K562 (cell line): ENCODE measurements at regions not wholly inside any gene's neighbourhood (a gene's known extent, or its start where the extent isn't known, plus 50 kb on each side); places are given as distances from the start of the nearest gene placed in this dataset.
"Not testable (repeated sequence)": the region's sequence is repeated elsewhere in the genome, so short reads cannot be mapped to it uniquely, and the experiment has no call there.

Experiments used
- ATAC-seq: fragments of 200-7000 bp; cut with Tn5 transposase; 3 replicates; pipeline ENCODE4 v1.9.1; 2020; ENCODE audit warnings: moderate library complexity
- BruUV-seq: library from RNA; stranded (reverse); fragments of 400-500 nt; replicated peaks from 2 replicates; lab custom pipeline; 2021; lab: Mats Ljungman, UMichigan
- CTCF ChIA-PET: fragments of 300-600 bp; formaldehyde crosslinking; extraction: SDS; loops from one replicate; lab custom pipeline; 2021; ENCODE audit warnings: low intra/inter-chr PET ratio; lab: Yijun Ruan, JAX
- POLR2A ChIA-PET: fragments of 300-600, 350-650 bp; sonication (Branson Sonifier 250); formaldehyde crosslinking; extraction: SDS; loops from one replicate; lab custom pipeline; 2021; ENCODE audit warnings: antibody characterized with exemption, inconsistent platforms; lab: Yijun Ruan, JAX
- DNase-seq, 4 experiments: peaks; one replicate each; pipeline versions ENCODE4 v3.0.0 to v3.0.0-alpha.2; 2011 to 2018; ENCODE audit warnings: low spot score in 3 of 4, mixed read lengths in 3 of 4; ENCODE audit errors: extremely low read depth in 1 of 4
- FAIRE-seq: peaks from 2 replicates; lab custom pipeline; 2011; peaks lifted over from hg19 to GRCh38; lab: Jason Lieb, UNC
- H2AFZ ChIP-seq: 2 replicates; pipeline ENCODE4 v1.6.0; 2011; ENCODE audit warnings: low read depth, low read length, control low read depth, inconsistent platforms
- H3K27ac ChIP-seq: fragments of 200-600 bp; 3 replicates; pipeline ENCODE4 v1.8.0; 2011; ENCODE audit warnings: low read depth, mild to moderate bottlenecking, control low read depth, inconsistent platforms, low read length, moderate library complexity, mixed read lengths; ENCODE audit errors: extremely low read depth
- H3K27me3 ChIP-seq, 2 experiments: fragments of 300-600 bp in 1 of 2; 2 replicates in 1 of 2; 3 replicates in 1 of 2; pipeline versions ENCODE4 v1.6.0 to v1.8.0; 2011; ENCODE audit warnings: inconsistent platforms in 2 of 2, low read length in 2 of 2, mild to moderate bottlenecking in 1 of 2, mixed read lengths in 1 of 2, moderate library complexity in 1 of 2; ENCODE audit not compliant: control insufficient read depth in 2 of 2, insufficient read depth in 2 of 2
- H3K36me3 ChIP-seq: fragments of 300-600 bp; 3 replicates; pipeline ENCODE4 v1.8.0; 2011; ENCODE audit warnings: mild to moderate bottlenecking, low read length, inconsistent platforms; ENCODE audit not compliant: control insufficient read depth, insufficient read depth
- H3K4me1 ChIP-seq, 2 experiments: fragments of 200-600 bp in 1 of 2; replicated peaks in 1 of 2; 2 replicates in 1 of 2; 3 replicates in 1 of 2; pipeline versions ENCODE4 v1.5.1 to v1.8.0; 2011; ENCODE audit warnings: inconsistent platforms in 2 of 2, low read length in 2 of 2, mild to moderate bottlenecking in 1 of 2, mixed read lengths in 1 of 2, moderate library complexity in 1 of 2; ENCODE audit not compliant: control insufficient read depth in 2 of 2, insufficient read depth in 2 of 2
- H3K4me2 ChIP-seq: 2 replicates; pipeline ENCODE4 v1.6.1; 2011; ENCODE audit warnings: low read length, control low read depth, inconsistent platforms, mixed read lengths; ENCODE audit not compliant: insufficient read depth
- H3K4me3 ChIP-seq: fragments of 200-600 bp; sonication (generic), shearing (Covaris generic); 2 replicates; pipeline ENCODE4 v1.5.1; 2016; ENCODE audit warnings: control low read depth, inconsistent platforms
- H3K79me2 ChIP-seq: fragments of 200-600 bp; 3 replicates; pipeline ENCODE4 v1.8.0; 2011; ENCODE audit warnings: low read length, inconsistent platforms; ENCODE audit not compliant: control insufficient read depth, insufficient read depth
- H3K9ac ChIP-seq, 2 experiments: 2 replicates each; pipeline versions ENCODE4 v1.6.0 to v1.6.1; 2011; ENCODE audit warnings: low read depth in 2 of 2, low read length in 2 of 2, control low read depth in 1 of 2, inconsistent platforms in 1 of 2, mild to moderate bottlenecking in 1 of 2, mixed read lengths in 1 of 2; ENCODE audit not compliant: insufficient read depth in 1 of 2
- H3K9me1 ChIP-seq: one replicate; pipeline ENCODE4 v1.6.0; 2011; ENCODE audit warnings: inconsistent platforms, mild to moderate bottlenecking, low read length, moderate library complexity; ENCODE audit not compliant: control insufficient read depth, insufficient read depth
- H3K9me3 ChIP-seq: replicated peaks from 2 replicates; pipeline ENCODE4 v1.5.1; 2011; ENCODE audit warnings: low read depth, low read length, inconsistent platforms; ENCODE audit not compliant: control insufficient read depth, insufficient read depth
- H4K20me1 ChIP-seq: replicated peaks from 2 replicates; pipeline ENCODE4 v1.6.1; 2011; ENCODE audit warnings: low read length, inconsistent platforms, mixed read lengths; ENCODE audit not compliant: control insufficient read depth, insufficient read depth
- CAMTA2 ChIP-seq: fragments of 250-450 bp; sonication (Bioruptor Pico); conservative IDR thresholded peaks from 2 replicates; pipeline ENCODE4 v1.5.1; 2022
- GABPB2 ChIP-seq: fragments of 250-450 bp; sonication (Bioruptor Pico); conservative IDR thresholded peaks from 2 replicates; pipeline ENCODE4 v1.5.1; 2021; ENCODE audit warnings: mild to moderate bottlenecking
- ILK ChIP-seq: fragments of 450-650 bp; IDR thresholded peaks from 2 replicates; pipeline ENCODE4 v1.6.1; 2016; ENCODE audit warnings: missing genetic modification characterization, low read depth, mild to moderate bottlenecking, missing compliant biosample characterization, moderate library complexity, borderline replicate concordance
- RB1 ChIP-seq: fragments of 450-650 bp; IDR thresholded peaks from 2 replicates; pipeline ENCODE4 v1.6.1; 2017; ENCODE audit warnings: low read depth, mild to moderate bottlenecking
- SETDB1 ChIP-seq: IDR thresholded peaks from one replicate; pipeline ENCODE4 v1.6.1; 2012; ENCODE audit warnings: low read length, control low read depth, inconsistent platforms
- SRSF9 ChIP-seq: fragments of 200-400 bp; formaldehyde crosslinking; IDR thresholded peaks from 2 replicates; pipeline ENCODE4 v1.6.1; 2017; ENCODE audit warnings: low read depth, low read length, borderline replicate concordance
- TOE1 ChIP-seq, 2 experiments: fragments of 450-650 bp in 1 of 2; sonication (generic) in 1 of 2; formaldehyde crosslinking in 1 of 2; IDR thresholded peaks; 2 replicates each; pipeline versions ENCODE4 v1.7.1 to v1.8.0; 2016 to 2022; ENCODE audit warnings: borderline replicate concordance in 2 of 2, mild to moderate bottlenecking in 2 of 2, antibody characterized with exemption in 1 of 2, inconsistent platforms in 1 of 2, low read depth in 1 of 2, missing genetic modification reagents in 1 of 2, moderate library complexity in 1 of 2
- ZNF668 ChIP-seq: fragments of 250-450 bp; sonication (Bioruptor Pico); IDR thresholded peaks from 2 replicates; pipeline ENCODE4 v1.8.0; 2022; ENCODE audit warnings: mild to moderate bottlenecking, inconsistent platforms
- WGBS: fragments of 100-300 bp; shearing (Covaris generic); methylation state at CpG from one replicate; pipeline ENCODE4 v1.1.6; 2016; ENCODE audit warnings: low coverage, mixed read lengths; ENCODE audit not compliant: insufficient coverage; ENCODE audit errors: missing lambda C conversion rate; 5-methylcytosine and 5-hydroxymethylcytosine counted together
- in situ Hi-C: fragments of 300-500 bp; cut with MboI; formaldehyde crosslinking; loops from 4 replicates; pipeline ENCODE4 v1.15.0; 2018; ENCODE audit warnings: inconsistent platforms, mixed read lengths
- intact Hi-C: fragments of 100-400 bp; cut with micrococcal nuclease; formaldehyde crosslinking; loops from 2 replicates; pipeline ENCODE4 v1.14.2; 2022
- TF ChIP-seq, protein P1 (sequence below): fragments of 450-650 bp; formaldehyde crosslinking; IDR thresholded peaks from 2 replicates; pipeline ENCODE4 v1.4.0; 2020; ENCODE audit warnings: mild to moderate bottlenecking, mixed read lengths
- TF ChIP-seq, protein P2 (sequence below): fragments of 150-350 bp; IDR thresholded peaks from 2 replicates; pipeline ENCODE4 v1.6.1; 2014; ENCODE audit warnings: low read depth, mild to moderate bottlenecking, low read length, borderline replicate concordance

DNA sequence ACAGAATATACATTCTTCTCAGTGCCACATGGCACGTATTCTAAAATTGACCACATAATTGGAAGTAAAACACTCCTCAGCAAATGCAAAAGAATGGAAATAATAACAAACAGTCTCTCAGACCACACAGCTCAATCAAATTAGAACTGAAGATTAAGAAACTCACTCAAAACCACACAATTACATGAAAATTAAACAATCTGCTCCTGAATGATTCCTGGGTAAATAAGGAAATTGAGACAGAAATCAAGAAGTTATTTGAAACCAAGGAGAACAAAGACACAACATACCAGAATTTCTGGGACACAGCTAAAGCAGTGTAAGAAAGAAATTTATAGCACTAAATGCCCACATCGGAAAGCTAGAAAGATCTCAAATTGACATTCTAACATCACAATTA lies 637.3 kb downstream of the ANKRD50 start:
- BruUV-seq, CTCF ChIA-PET: not testable (repeated sequence)

DNA sequence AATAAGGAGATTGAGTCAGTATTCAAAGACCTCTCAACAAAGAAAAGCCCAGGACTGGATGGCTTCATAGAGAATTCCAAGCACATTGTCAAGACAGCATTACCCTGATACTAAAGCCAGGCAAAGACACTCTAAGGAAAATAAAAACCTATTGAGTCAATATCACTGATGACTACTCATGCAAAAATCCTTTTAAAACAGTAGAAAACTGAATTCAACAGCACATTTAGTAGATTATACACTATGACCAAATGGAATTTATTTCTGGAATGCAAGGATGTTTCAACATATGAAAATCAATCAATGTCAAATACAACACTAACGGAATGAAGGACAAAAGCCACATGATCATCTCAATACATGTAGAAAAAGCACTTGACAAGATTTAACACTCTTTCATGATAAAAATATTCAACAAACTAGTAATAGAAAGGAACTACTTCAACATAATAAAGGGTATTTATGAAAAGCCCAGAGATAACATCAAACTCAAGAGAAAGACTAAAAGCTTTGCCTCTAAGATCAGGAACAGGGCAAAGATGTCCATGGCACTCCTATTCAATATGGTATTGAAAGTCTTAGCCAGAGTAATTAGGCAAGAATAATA lies 633.3 kb downstream of the ANKRD50 start:
- in situ Hi-C loops (no loop called here), intact Hi-C loops (no loop called here)
- Histone ChIP-seq H3K9me3 (no peaks in the 10 kb centered on the region), H3K9ac (no peak overlapping the region), H3K79me2 (no peaks in the 10 kb centered on the region), H3K36me3 (no peaks in the 10 kb centered on the region), H3K27ac (no peak overlapping the region), H4K20me1 (no peaks in the 10 kb centered on the region), H3K4me1 (no peaks in the 10 kb centered on the region), H2AFZ (no peak overlapping the region), H3K4me2 (no peak overlapping the region), H3K4me3 (no peak overlapping the region), H3K27me3 (no peaks in the 10 kb centered on the region), H3K9me1 (no peaks in the 10 kb centered on the region)
- DNase-seq, result no peak
- ChIA-PET POLR2A (no interaction called here), CTCF (no interaction called here)
- FAIRE-seq, result no peak
- BruUV-seq, result no TSS peak
- 0% methylated on average over 1 of the region's 1 CpG for WGBS
- no peak for ATAC-seq
- no peak for TF ChIP-seq ILK (tag)
- no peak for TF ChIP-seq ZNF668 (CRISPR knock-in tag)
- no peak for TF ChIP-seq TOE1 (IDR thresholded peaks at IDR 0.05; ENCODE audit: borderline replicate concordance)
- TF ChIP-seq TOE1 (CRISPR knock-in tag; IDR thresholded peaks at IDR 0.05; ENCODE audit: borderline replicate concordance, low read depth), result no peak
- TF ChIP-seq RB1, result no peak
- TF ChIP-seq, protein P1, sequence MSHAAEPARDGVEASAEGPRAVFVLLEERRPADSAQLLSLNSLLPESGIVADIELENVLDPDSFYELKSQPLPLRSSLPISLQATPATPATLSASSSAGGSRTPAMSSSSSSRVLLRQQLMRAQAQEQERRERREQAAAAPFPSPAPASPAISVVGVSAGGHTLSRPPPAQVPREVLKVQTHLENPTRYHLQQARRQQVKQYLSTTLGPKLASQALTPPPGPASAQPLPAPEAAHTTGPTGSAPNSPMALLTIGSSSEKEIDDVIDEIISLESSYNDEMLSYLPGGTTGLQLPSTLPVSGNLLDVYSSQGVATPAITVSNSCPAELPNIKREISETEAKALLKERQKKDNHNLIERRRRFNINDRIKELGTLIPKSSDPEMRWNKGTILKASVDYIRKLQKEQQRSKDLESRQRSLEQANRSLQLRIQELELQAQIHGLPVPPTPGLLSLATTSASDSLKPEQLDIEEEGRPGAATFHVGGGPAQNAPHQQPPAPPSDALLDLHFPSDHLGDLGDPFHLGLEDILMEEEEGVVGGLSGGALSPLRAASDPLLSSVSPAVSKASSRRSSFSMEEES (CRISPR knock-in tag), result no peak
- TF ChIP-seq SETDB1, result no peak
- no peak for TF ChIP-seq SRSF9
- TF ChIP-seq, protein P2, sequence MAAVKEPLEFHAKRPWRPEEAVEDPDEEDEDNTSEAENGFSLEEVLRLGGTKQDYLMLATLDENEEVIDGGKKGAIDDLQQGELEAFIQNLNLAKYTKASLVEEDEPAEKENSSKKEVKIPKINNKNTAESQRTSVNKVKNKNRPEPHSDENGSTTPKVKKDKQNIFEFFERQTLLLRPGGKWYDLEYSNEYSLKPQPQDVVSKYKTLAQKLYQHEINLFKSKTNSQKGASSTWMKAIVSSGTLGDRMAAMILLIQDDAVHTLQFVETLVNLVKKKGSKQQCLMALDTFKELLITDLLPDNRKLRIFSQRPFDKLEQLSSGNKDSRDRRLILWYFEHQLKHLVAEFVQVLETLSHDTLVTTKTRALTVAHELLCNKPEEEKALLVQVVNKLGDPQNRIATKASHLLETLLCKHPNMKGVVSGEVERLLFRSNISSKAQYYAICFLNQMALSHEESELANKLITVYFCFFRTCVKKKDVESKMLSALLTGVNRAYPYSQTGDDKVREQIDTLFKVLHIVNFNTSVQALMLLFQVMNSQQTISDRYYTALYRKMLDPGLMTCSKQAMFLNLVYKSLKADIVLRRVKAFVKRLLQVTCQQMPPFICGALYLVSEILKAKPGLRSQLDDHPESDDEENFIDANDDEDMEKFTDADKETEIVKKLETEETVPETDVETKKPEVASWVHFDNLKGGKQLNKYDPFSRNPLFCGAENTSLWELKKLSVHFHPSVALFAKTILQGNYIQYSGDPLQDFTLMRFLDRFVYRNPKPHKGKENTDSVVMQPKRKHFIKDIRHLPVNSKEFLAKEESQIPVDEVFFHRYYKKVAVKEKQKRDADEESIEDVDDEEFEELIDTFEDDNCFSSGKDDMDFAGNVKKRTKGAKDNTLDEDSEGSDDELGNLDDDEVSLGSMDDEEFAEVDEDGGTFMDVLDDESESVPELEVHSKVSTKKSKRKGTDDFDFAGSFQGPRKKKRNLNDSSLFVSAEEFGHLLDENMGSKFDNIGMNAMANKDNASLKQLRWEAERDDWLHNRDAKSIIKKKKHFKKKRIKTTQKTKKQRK, result no peak
- no peak for TF ChIP-seq GABPB2 (CRISPR knock-in tag)
- TF ChIP-seq CAMTA2 (CRISPR knock-in tag), result no peak

More for the DNA sequence above, 637.3 kb downstream of the ANKRD50 start:
- H3K4me2 ChIP-seq, intact Hi-C loops, H4K20me1 ChIP-seq, in situ Hi-C loops, H3K27me3 ChIP-seq, POLR2A ChIA-PET, H3K36me3 ChIP-seq, FAIRE-seq, H3K4me1 ChIP-seq, H3K9ac ChIP-seq, H2AFZ ChIP-seq, DNase-seq, H3K27ac ChIP-seq, H3K9me1 ChIP-seq, ATAC-seq, H3K9me3 ChIP-seq, H3K4me3 ChIP-seq, H3K79me2 ChIP-seq: not testable (repeated sequence)
- 0% methylated on average over 2 of the region's 2 CpGs for WGBS
